HEK293 (cell line): ENCODE measurements at regions not wholly inside any gene's neighbourhood (a gene's known extent, or its start where the extent isn't known, plus 50 kb on each side); places are given as distances from the start of the nearest gene placed in this dataset.

ENCODE experiments used
- ZNF10 ChIP-seq: fragments of 450-650 bp; formaldehyde crosslinking; IDR thresholded peaks from 2 replicates; pipeline ENCODE4 v1.5.1; 2017; ENCODE audit warnings: missing biosample characterization, missing genetic modification characterization
- ZNF114 ChIP-seq: fragments of 450-650 bp; formaldehyde crosslinking; IDR thresholded peaks from 2 replicates; pipeline ENCODE4 v1.5.0; 2017; ENCODE audit warnings: missing biosample characterization, missing genetic modification characterization
- ZNF140 ChIP-seq: fragments of 450-650 bp; formaldehyde crosslinking; IDR thresholded peaks from 2 replicates; pipeline ENCODE4 v1.5.1; 2016; ENCODE audit warnings: missing biosample characterization, missing genetic modification characterization
- ZNF23 ChIP-seq: fragments of 450-650 bp; formaldehyde crosslinking; IDR thresholded peaks from 2 replicates; pipeline ENCODE4 v1.5.1; 2016; ENCODE audit warnings: missing biosample characterization, missing genetic modification characterization, borderline replicate concordance
- ZNF426 ChIP-seq: fragments of 450-650 bp; formaldehyde crosslinking; IDR thresholded peaks from 2 replicates; pipeline ENCODE4 v1.5.1; 2017; ENCODE audit warnings: missing biosample characterization, missing genetic modification characterization, mild to moderate bottlenecking, inconsistent platforms, moderate library complexity
- ZNF76 ChIP-seq: fragments of 450-650 bp; formaldehyde crosslinking; IDR thresholded peaks from 2 replicates; pipeline ENCODE4; 2016; ENCODE audit warnings: low read depth, missing biosample characterization, missing genetic modification characterization, borderline replicate concordance
- TF ChIP-seq, protein P1 (sequence below): fragments of 450-650 bp; formaldehyde crosslinking; IDR thresholded peaks from 2 replicates; pipeline ENCODE4 v1.5.1; 2016; ENCODE audit warnings: missing biosample characterization, missing genetic modification characterization
- TF ChIP-seq, protein P2 (sequence below): fragments of 450-650 bp; formaldehyde crosslinking; IDR thresholded peaks from 2 replicates; pipeline ENCODE4 v1.5.1; 2016; ENCODE audit warnings: missing biosample characterization, missing genetic modification characterization
- TF ChIP-seq, protein P3 (sequence below): fragments of 450-650 bp; formaldehyde crosslinking; IDR thresholded peaks from 2 replicates; pipeline ENCODE4 v1.5.1; 2016; ENCODE audit warnings: missing biosample characterization, missing genetic modification characterization
- TF ChIP-seq, protein P4 (sequence below): fragments of 450-650 bp; formaldehyde crosslinking; IDR thresholded peaks from 2 replicates; pipeline ENCODE4 v1.5.1; 2016; ENCODE audit warnings: missing biosample characterization, missing genetic modification characterization, low read depth
- TF ChIP-seq, protein P5 (sequence below): fragments of 450-650 bp; formaldehyde crosslinking; IDR thresholded peaks from 2 replicates; pipeline ENCODE4 v1.5.1; 2016; ENCODE audit warnings: missing biosample characterization, missing genetic modification characterization
- TF ChIP-seq, protein P6 (sequence below): fragments of 450-650 bp; formaldehyde crosslinking; IDR thresholded peaks from 2 replicates; pipeline ENCODE4 v1.5.1; 2016; ENCODE audit warnings: missing biosample characterization, missing genetic modification characterization

DNA sequence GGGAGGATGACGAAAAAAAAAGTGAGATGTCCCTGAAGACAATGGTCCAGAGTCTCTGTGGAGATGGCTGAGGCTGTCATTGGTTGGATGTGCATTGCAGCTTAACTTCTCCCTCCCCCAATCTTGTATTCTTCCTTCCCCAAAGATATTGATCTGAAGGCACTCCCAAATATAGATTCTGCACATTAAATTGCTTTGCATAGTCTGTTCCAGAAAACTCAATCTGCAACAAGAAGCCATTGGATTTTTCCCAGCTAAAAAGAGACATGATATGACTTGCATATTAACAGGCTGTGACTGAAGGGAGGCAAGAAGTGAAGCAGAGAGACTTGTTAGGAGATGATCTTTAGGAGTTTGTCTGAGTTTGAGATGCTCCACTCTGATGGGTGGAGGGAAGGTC is 245.2 kb upstream of the MOCS1 start:
- TF ChIP-seq, protein P1, sequence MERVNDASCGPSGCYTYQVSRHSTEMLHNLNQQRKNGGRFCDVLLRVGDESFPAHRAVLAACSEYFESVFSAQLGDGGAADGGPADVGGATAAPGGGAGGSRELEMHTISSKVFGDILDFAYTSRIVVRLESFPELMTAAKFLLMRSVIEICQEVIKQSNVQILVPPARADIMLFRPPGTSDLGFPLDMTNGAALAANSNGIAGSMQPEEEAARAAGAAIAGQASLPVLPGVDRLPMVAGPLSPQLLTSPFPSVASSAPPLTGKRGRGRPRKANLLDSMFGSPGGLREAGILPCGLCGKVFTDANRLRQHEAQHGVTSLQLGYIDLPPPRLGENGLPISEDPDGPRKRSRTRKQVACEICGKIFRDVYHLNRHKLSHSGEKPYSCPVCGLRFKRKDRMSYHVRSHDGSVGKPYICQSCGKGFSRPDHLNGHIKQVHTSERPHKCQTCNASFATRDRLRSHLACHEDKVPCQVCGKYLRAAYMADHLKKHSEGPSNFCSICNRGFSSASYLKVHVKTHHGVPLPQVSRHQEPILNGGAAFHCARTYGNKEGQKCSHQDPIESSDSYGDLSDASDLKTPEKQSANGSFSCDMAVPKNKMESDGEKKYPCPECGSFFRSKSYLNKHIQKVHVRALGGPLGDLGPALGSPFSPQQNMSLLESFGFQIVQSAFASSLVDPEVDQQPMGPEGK (tag by site-specific recombination) = no peak
- TF ChIP-seq, protein P2, sequence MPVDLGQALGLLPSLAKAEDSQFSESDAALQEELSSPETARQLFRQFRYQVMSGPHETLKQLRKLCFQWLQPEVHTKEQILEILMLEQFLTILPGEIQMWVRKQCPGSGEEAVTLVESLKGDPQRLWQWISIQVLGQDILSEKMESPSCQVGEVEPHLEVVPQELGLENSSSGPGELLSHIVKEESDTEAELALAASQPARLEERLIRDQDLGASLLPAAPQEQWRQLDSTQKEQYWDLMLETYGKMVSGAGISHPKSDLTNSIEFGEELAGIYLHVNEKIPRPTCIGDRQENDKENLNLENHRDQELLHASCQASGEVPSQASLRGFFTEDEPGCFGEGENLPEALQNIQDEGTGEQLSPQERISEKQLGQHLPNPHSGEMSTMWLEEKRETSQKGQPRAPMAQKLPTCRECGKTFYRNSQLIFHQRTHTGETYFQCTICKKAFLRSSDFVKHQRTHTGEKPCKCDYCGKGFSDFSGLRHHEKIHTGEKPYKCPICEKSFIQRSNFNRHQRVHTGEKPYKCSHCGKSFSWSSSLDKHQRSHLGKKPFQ (tag by site-specific recombination) = no peak
- no peak for TF ChIP-seq ZNF76
- TF ChIP-seq, protein P3, sequence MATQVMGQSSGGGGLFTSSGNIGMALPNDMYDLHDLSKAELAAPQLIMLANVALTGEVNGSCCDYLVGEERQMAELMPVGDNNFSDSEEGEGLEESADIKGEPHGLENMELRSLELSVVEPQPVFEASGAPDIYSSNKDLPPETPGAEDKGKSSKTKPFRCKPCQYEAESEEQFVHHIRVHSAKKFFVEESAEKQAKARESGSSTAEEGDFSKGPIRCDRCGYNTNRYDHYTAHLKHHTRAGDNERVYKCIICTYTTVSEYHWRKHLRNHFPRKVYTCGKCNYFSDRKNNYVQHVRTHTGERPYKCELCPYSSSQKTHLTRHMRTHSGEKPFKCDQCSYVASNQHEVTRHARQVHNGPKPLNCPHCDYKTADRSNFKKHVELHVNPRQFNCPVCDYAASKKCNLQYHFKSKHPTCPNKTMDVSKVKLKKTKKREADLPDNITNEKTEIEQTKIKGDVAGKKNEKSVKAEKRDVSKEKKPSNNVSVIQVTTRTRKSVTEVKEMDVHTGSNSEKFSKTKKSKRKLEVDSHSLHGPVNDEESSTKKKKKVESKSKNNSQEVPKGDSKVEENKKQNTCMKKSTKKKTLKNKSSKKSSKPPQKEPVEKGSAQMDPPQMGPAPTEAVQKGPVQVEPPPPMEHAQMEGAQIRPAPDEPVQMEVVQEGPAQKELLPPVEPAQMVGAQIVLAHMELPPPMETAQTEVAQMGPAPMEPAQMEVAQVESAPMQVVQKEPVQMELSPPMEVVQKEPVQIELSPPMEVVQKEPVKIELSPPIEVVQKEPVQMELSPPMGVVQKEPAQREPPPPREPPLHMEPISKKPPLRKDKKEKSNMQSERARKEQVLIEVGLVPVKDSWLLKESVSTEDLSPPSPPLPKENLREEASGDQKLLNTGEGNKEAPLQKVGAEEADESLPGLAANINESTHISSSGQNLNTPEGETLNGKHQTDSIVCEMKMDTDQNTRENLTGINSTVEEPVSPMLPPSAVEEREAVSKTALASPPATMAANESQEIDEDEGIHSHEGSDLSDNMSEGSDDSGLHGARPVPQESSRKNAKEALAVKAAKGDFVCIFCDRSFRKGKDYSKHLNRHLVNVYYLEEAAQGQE = no peak
- TF ChIP-seq, protein P4, sequence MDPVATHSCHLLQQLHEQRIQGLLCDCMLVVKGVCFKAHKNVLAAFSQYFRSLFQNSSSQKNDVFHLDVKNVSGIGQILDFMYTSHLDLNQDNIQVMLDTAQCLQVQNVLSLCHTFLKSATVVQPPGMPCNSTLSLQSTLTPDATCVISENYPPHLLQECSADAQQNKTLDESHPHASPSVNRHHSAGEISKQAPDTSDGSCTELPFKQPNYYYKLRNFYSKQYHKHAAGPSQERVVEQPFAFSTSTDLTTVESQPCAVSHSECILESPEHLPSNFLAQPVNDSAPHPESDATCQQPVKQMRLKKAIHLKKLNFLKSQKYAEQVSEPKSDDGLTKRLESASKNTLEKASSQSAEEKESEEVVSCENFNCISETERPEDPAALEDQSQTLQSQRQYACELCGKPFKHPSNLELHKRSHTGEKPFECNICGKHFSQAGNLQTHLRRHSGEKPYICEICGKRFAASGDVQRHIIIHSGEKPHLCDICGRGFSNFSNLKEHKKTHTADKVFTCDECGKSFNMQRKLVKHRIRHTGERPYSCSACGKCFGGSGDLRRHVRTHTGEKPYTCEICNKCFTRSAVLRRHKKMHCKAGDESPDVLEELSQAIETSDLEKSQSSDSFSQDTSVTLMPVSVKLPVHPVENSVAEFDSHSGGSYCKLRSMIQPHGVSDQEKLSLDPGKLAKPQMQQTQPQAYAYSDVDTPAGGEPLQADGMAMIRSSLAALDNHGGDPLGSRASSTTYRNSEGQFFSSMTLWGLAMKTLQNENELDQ (tag by site-specific recombination) = no peak
- TF ChIP-seq, protein P5, sequence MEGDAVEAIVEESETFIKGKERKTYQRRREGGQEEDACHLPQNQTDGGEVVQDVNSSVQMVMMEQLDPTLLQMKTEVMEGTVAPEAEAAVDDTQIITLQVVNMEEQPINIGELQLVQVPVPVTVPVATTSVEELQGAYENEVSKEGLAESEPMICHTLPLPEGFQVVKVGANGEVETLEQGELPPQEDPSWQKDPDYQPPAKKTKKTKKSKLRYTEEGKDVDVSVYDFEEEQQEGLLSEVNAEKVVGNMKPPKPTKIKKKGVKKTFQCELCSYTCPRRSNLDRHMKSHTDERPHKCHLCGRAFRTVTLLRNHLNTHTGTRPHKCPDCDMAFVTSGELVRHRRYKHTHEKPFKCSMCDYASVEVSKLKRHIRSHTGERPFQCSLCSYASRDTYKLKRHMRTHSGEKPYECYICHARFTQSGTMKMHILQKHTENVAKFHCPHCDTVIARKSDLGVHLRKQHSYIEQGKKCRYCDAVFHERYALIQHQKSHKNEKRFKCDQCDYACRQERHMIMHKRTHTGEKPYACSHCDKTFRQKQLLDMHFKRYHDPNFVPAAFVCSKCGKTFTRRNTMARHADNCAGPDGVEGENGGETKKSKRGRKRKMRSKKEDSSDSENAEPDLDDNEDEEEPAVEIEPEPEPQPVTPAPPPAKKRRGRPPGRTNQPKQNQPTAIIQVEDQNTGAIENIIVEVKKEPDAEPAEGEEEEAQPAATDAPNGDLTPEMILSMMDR = no peak
- no peak for TF ChIP-seq ZNF114
- TF ChIP-seq, protein P6, sequence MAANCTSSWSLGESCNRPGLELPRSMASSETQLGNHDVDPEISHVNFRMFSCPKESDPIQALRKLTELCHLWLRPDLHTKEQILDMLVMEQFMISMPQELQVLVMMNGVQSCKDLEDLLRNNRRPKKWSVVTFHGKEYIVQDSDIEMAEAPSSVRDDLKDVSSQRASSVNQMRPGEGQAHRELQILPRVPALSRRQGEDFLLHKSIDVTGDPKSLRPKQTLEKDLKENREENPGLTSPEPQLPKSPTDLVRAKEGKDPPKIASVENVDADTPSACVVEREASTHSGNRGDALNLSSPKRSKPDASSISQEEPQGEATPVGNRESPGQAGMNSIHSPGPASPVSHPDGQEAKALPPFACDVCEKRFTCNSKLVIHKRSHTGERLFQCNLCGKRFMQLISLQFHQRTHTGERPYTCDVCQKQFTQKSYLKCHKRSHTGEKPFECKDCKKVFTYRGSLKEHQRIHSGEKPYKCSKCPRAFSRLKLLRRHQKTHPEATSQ (tag by site-specific recombination) = no peak
- TF ChIP-seq ZNF10 = no peak
- no peak for TF ChIP-seq ZNF140 (tag by site-specific recombination)
- TF ChIP-seq ZNF426 (tag by site-specific recombination) = no peak
- TF ChIP-seq ZNF23 (tag by site-specific recombination) = no peak
